ENCODE measurements at regions not wholly inside any gene's neighbourhood (a gene's known extent, or its start where the extent isn't known, plus 50 kb on each side); places are given as distances from the start of the nearest gene placed in this dataset.
A peak's percentile ranks its signal among the peaks of the same experiment; 100 is the strongest.

DNA sequence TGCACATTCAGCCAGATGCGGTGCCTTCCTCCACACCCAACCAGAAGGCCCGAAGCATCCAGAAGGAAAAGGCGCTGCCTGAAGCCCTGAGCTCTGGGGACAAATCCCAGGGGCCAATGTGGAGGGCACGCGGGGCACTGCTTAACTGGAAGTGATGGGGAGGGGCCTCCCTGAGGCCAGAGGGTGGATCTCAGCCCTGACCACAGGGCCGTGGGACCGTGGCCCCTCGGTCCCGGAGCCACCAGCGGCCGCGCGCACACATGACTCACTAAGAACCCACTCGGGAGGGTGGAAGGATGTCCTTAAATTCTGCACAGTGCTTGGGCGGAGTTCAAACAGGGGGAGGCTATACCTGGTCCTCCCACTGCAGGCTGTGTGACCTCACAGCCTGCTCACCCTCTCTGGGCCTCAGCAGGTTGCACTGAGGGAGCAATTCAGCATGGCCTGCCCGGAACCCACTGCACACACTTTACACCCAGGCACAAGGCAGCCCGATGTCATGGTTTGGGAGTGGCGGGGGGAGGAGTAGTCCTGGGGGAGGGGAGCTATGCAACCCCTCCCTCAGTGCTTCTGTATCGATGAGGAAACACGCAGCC lies 89.5 kb downstream of the RFLNA start:
- WGBS (ENCODE audit: insufficient coverage): 61% methylated on average over 10 of the region's 20 CpGs
- Mint-ChIP-seq H3K4me3 (no peak overlapping the region), H3K9me3 (peaks cover 0 to 1% (median 0%) of the 10 kb centered on the region in 7 donors), H3K27ac (peak overlapping the region in 1 of 7 donors; percentile 25), H3K4me1 (peaks cover 51% of the 10 kb centered on the region), H3K27me3 (ENCODE audit: low read depth in 3 of 3) (no peaks in the 10 kb centered on the region), H3K36me3 (peaks cover 48 to 59% of the 10 kb centered on the region in 2 donors)
- no peak for DNase-seq
- H3K27ac ChIP-seq (ENCODE audit: low read depth in 1 of 2, low read length in 2 of 2): no peak overlapping the region
- intact Hi-C loops (cut with micrococcal nuclease): no loop called here
- no peak overlapping the region for H3K4me2 ChIP-seq (replicated peaks; ENCODE audit: extremely low read depth, low read length, poor library complexity, severe bottlenecking)
- no peaks in the 10 kb centered on the region for H3K27me3 ChIP-seq (ENCODE audit: control insufficient read depth in 2 of 2, insufficient read depth in 2 of 2, low read length in 2 of 2)
- no peaks in the 10 kb centered on the region for H3K9me3 ChIP-seq (replicated peaks in 1 of 2; ENCODE audit: control insufficient read depth in 1 of 2, insufficient read depth in 1 of 2, low read length in 2 of 2)
- H3K36me3 ChIP-seq (replicated peaks in 1 of 2; ENCODE audit: control insufficient read depth in 1 of 2, insufficient read depth in 2 of 2, low read length in 2 of 2): peaks cover 29 to 43% of the 10 kb centered on the region in 2 donors
- no peak overlapping the region for H3K9ac ChIP-seq (ENCODE audit: insufficient read depth, low read length, poor library complexity, severe bottlenecking)
- no peak overlapping the region for H3K4me3 ChIP-seq (replicated peaks in 1 of 3; ENCODE audit: low read depth in 2 of 3, low read length in 3 of 3)
- peaks cover 25% of the 10 kb centered on the region for H3K79me2 ChIP-seq (ENCODE audit: insufficient read depth, low read length)
- no peak overlapping the region for H2AFZ ChIP-seq (ENCODE audit: insufficient read depth, low read depth, low read length, poor library complexity, severe bottlenecking)
- H3K4me1 ChIP-seq (ENCODE audit: control insufficient read depth in 1 of 2, insufficient read depth in 2 of 2, low read length in 2 of 2): peaks cover 59 to 60% of the 10 kb centered on the region in 2 donors
- peaks cover 85% of the 10 kb centered on the region for H4K20me1 ChIP-seq (ENCODE audit: insufficient read depth, low read length)
- no peak for TF ChIP-seq CTCF (IDR thresholded peaks at IDR 0.05)

DNA sequence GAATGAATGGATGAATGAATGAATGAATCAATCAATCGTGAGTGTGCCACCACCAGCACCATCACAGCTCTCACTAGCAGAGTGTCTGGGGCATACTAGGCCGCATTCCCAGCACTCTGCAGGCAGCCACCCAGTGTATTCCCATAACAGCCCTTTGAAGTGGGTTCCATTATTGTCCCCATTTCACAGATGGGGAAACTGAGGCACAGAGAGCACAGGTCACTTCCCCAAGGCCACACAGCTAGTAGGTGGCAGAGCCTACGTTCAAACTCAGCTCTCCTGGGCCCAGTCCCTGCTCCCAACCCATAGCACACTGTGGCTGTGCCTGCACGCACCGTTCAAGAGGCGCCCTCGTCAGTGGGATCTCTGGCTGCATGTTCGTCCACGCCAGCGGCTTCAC lies 88.1 kb downstream of the RFLNA start:
- Histone ChIP-seq H3K9ac (ENCODE audit: insufficient read depth, low read length, poor library complexity, severe bottlenecking) (no peak overlapping the region), H3K27me3 (ENCODE audit: control insufficient read depth in 2 of 2, insufficient read depth in 2 of 2, low read length in 2 of 2) (no peaks in the 10 kb centered on the region), H4K20me1 (ENCODE audit: insufficient read depth, low read length) (peaks cover 93% of the 10 kb centered on the region), H2AFZ (ENCODE audit: insufficient read depth, low read depth, low read length, poor library complexity, severe bottlenecking) (no peak overlapping the region), H3K27ac (ENCODE audit: low read depth in 1 of 2, low read length in 2 of 2) (peak overlapping the region in 1 of 2 donors; percentile 81), H3K4me3 (replicated peaks in 1 of 3; ENCODE audit: low read depth in 2 of 3, low read length in 3 of 3) (no peak overlapping the region), H3K4me1 (ENCODE audit: control insufficient read depth in 1 of 2, insufficient read depth in 2 of 2, low read length in 2 of 2) (peaks cover 50 to 52% of the 10 kb centered on the region in 2 donors), H3K9me3 (replicated peaks in 1 of 2; ENCODE audit: control insufficient read depth in 1 of 2, insufficient read depth in 1 of 2, low read length in 2 of 2) (no peaks in the 10 kb centered on the region), H3K36me3 (replicated peaks in 1 of 2; ENCODE audit: control insufficient read depth in 1 of 2, insufficient read depth in 2 of 2, low read length in 2 of 2) (peaks cover 40 to 56% of the 10 kb centered on the region in 2 donors), H3K79me2 (ENCODE audit: insufficient read depth, low read length) (peaks cover 24% of the 10 kb centered on the region), H3K4me2 (replicated peaks; ENCODE audit: extremely low read depth, low read length, poor library complexity, severe bottlenecking) (no peak overlapping the region)
- Mint-ChIP-seq H3K9me3 (peaks cover 0 to 2% (median 0%) of the 10 kb centered on the region in 7 donors), H3K4me3 (no peak overlapping the region), H3K27ac (peak overlapping the region in 6 of 7 donors; percentile 48 to 95 (median 89)), H3K27me3 (ENCODE audit: low read depth in 3 of 3) (no peaks in the 10 kb centered on the region), H3K36me3 (peaks cover 59 to 72% of the 10 kb centered on the region in 2 donors), H3K4me1 (peaks cover 46% of the 10 kb centered on the region)
- DNase-seq: no peak
- TF ChIP-seq CTCF (IDR thresholded peaks at IDR 0.05): no peak
- intact Hi-C loops (cut with micrococcal nuclease): no loop called here
- WGBS (ENCODE audit: insufficient coverage): 98% methylated on average over 4 of the region's 10 CpGs
